H9 (cell line): ENCODE measurements at regions not wholly inside any gene's neighbourhood (a gene's known extent, or its start where the extent isn't known, plus 50 kb on each side); places are given as distances from the start of the nearest gene placed in this dataset.

Source experiments
- DNase-seq: peaks from one replicate; pipeline ENCODE4 v3.0.0-alpha.2; 2017
- H2AFZ ChIP-seq: one replicate; pipeline ENCODE4 v1.6.1; 2013; ENCODE audit warnings: mild to moderate bottlenecking, low read length, control low read depth, moderate library complexity
- H2AK5ac ChIP-seq: 2 replicates; pipeline ENCODE4 v1.6.1; 2013; ENCODE audit warnings: low read length, control low read depth, mixed read lengths; ENCODE audit not compliant: insufficient read length
- H2BK120ac ChIP-seq: one replicate; pipeline ENCODE4 v1.6.1; 2013; ENCODE audit warnings: low read depth, mild to moderate bottlenecking, low read length, control low read depth, inconsistent platforms; ENCODE audit not compliant: poor library complexity, severe bottlenecking
- H2BK12ac ChIP-seq: 2 replicates; pipeline ENCODE4 v1.6.1; 2013; ENCODE audit warnings: low read length, control low read depth, mixed read lengths, low read depth; ENCODE audit not compliant: insufficient read length
- H2BK15ac ChIP-seq: 2 replicates; pipeline ENCODE4 v1.6.1; 2013; ENCODE audit warnings: low read depth, low read length, control low read depth
- H2BK20ac ChIP-seq: one replicate; pipeline ENCODE4 v1.6.1; 2013; ENCODE audit warnings: low read depth, mild to moderate bottlenecking, low read length, control low read depth, inconsistent platforms; ENCODE audit not compliant: poor library complexity, severe bottlenecking
- H2BK5ac ChIP-seq: 2 replicates; pipeline ENCODE4 v1.6.1; 2013; ENCODE audit warnings: low read length, control low read depth, mixed read lengths; ENCODE audit not compliant: insufficient read length
- H3K14ac ChIP-seq: 2 replicates; pipeline ENCODE4 v1.6.1; 2013; ENCODE audit warnings: low read length, control low read depth; ENCODE audit not compliant: insufficient read depth
- H3K18ac ChIP-seq: 2 replicates; pipeline ENCODE4 v1.6.1; 2013; ENCODE audit warnings: low read depth, mild to moderate bottlenecking, mixed read lengths, low read length, control low read depth; ENCODE audit not compliant: insufficient read length
- H3K23ac ChIP-seq: 2 replicates; pipeline ENCODE4 v1.6.1; 2013; ENCODE audit warnings: low read length, control low read depth, mixed read lengths, low read depth; ENCODE audit not compliant: insufficient read length
- H3K23me2 ChIP-seq: 2 replicates; pipeline ENCODE4 v1.6.1; 2013; ENCODE audit warnings: low read depth, mild to moderate bottlenecking, mixed read lengths, low read length, control low read depth; ENCODE audit not compliant: insufficient read length, poor library complexity, severe bottlenecking
- H3K27ac ChIP-seq: 2 replicates; pipeline ENCODE4 v1.5.1; 2013; ENCODE audit warnings: low read length, control low read depth, mixed read lengths, low read depth; ENCODE audit not compliant: insufficient read length
- H3K27me3 ChIP-seq: 2 replicates; pipeline ENCODE4 v1.6.1; 2013; ENCODE audit warnings: low read length, control low read depth, inconsistent platforms; ENCODE audit not compliant: insufficient read depth
- H3K4ac ChIP-seq: 2 replicates; pipeline ENCODE4 v1.6.1; 2013; ENCODE audit warnings: low read depth, mild to moderate bottlenecking, control low read depth, inconsistent platforms, low read length, moderate library complexity
- H3K4me1 ChIP-seq: 2 replicates; pipeline ENCODE4 v1.6.1; 2013; ENCODE audit warnings: low read length, control low read depth, inconsistent platforms; ENCODE audit not compliant: insufficient read depth
- H3K4me2 ChIP-seq: 2 replicates; pipeline ENCODE4 v1.6.1; 2013; ENCODE audit warnings: low read length, control low read depth, mixed read lengths; ENCODE audit not compliant: insufficient read length, insufficient read depth
- H3K56ac ChIP-seq: 2 replicates; pipeline ENCODE4 v1.6.1; 2013; ENCODE audit warnings: low read depth, mild to moderate bottlenecking, mixed read lengths, low read length, control low read depth; ENCODE audit not compliant: insufficient read length
- H3K79me1 ChIP-seq: 2 replicates; pipeline ENCODE4 v1.6.1; 2013; ENCODE audit warnings: low read depth, mild to moderate bottlenecking, moderate library complexity, low read length, control low read depth, inconsistent platforms; ENCODE audit not compliant: insufficient read depth, poor library complexity, severe bottlenecking
- H3K79me2 ChIP-seq: 2 replicates; pipeline ENCODE4 v1.6.1; 2013; ENCODE audit warnings: low read length, control low read depth, inconsistent platforms; ENCODE audit not compliant: insufficient read depth
- H3K9ac ChIP-seq: 2 replicates; pipeline ENCODE4 v1.6.1; 2013; ENCODE audit warnings: low read length, control low read depth, mixed read lengths; ENCODE audit not compliant: insufficient read length; ENCODE audit errors: extremely low read depth
- H3K9me3 ChIP-seq: one replicate; pipeline ENCODE4 v1.6.1; 2013; ENCODE audit warnings: low read depth, low read length, inconsistent platforms; ENCODE audit not compliant: control insufficient read depth
- H3T11ph ChIP-seq: one replicate; pipeline ENCODE4 v1.6.1; 2013; ENCODE audit warnings: mild to moderate bottlenecking, low read length, control low read depth, inconsistent platforms
- H4K20me1 ChIP-seq: one replicate; pipeline ENCODE4 v1.6.1; 2013; ENCODE audit not compliant: control insufficient read depth, insufficient read length, insufficient read depth
- H4K5ac ChIP-seq: 2 replicates; pipeline ENCODE4 v1.6.1; 2013; ENCODE audit warnings: low read depth, mild to moderate bottlenecking, mixed read lengths, low read length, control low read depth; ENCODE audit not compliant: insufficient read length
- H4K8ac ChIP-seq: replicated peaks from 2 replicates; pipeline ENCODE4 v1.6.1; 2013; ENCODE audit warnings: low read length, control low read depth, mixed read lengths, low read depth; ENCODE audit not compliant: insufficient read length
- H4K91ac ChIP-seq: 2 replicates; pipeline ENCODE4 v1.6.1; 2013; ENCODE audit warnings: low read depth, mild to moderate bottlenecking, moderate library complexity, mixed read lengths, low read length, control low read depth; ENCODE audit not compliant: insufficient read length
- H3K27ac Mint-ChIP-seq, 3 experiments: 2 replicates in 2 of 3; 3 replicates in 1 of 3; pipeline ENCODE4 v1.8.0; 2020 to 2021; ENCODE audit warnings: mixed read lengths in 3 of 3, mild to moderate bottlenecking in 1 of 3, moderate library complexity in 1 of 3
- H3K27me3 Mint-ChIP-seq: 2 replicates; pipeline ENCODE4 v1.8.0; 2021; ENCODE audit warnings: low read depth, mild to moderate bottlenecking, moderate library complexity, mixed read lengths
- H3K36me3 Mint-ChIP-seq, 3 experiments: 2 replicates in 2 of 3; 3 replicates in 1 of 3; pipeline ENCODE4 v1.8.0; 2020 to 2021; ENCODE audit warnings: low read depth in 3 of 3, mixed read lengths in 3 of 3; ENCODE audit not compliant: insufficient read depth in 1 of 3
- H3K4me1 Mint-ChIP-seq, 2 experiments: 2 replicates each; pipeline ENCODE4 v1.8.0; 2020; ENCODE audit warnings: mixed read lengths in 2 of 2
- H3K4me3 Mint-ChIP-seq, 2 experiments: 2 replicates in 1 of 2; 3 replicates in 1 of 2; pipeline ENCODE4 v1.8.0; 2020 to 2021; ENCODE audit warnings: mild to moderate bottlenecking in 2 of 2, mixed read lengths in 2 of 2, moderate library complexity in 1 of 2
- H3K9me3 Mint-ChIP-seq, 2 experiments: 2 replicates in 1 of 2; 3 replicates in 1 of 2; pipeline ENCODE4 v1.8.0; 2020; ENCODE audit warnings: mild to moderate bottlenecking in 2 of 2, mixed read lengths in 2 of 2, moderate library complexity in 1 of 2
- CTCF ChIP-seq: fragments of 200-600 bp; sonication (generic); conservative IDR thresholded peaks from 3 replicates; pipeline ENCODE4 v1.8.0; 2021; ENCODE audit warnings: antibody characterized with exemption, mild to moderate bottlenecking
- WGBS: extraction: QIAGEN DNeasy Blood & Tissue Kit; methylation state at CpG from one replicate; pipeline ENCODE4 v1.1.7; 2013; ENCODE audit warnings: missing lambda C conversion rate, low lambda C conversion rate, mixed read lengths; ENCODE audit not compliant: insufficient read length; ENCODE audit errors: extremely low coverage; 5-methylcytosine and 5-hydroxymethylcytosine counted together

GRCh38 chr2:41111836-41112627 is 660.1 kb upstream of the SLC8A1 start:
- no peak overlapping the region for H4K8ac ChIP-seq
- H3K79me2 ChIP-seq: no peaks in the 10 kb centered on the region
- no peaks in the 10 kb centered on the region for H3K4me1 Mint-ChIP-seq
- no peak overlapping the region for H2BK120ac ChIP-seq
- no peak overlapping the region for H3K9ac ChIP-seq
- H3K27ac ChIP-seq: no peak overlapping the region
- no peaks in the 10 kb centered on the region for H3K23me2 ChIP-seq
- H4K5ac ChIP-seq: no peak overlapping the region
- no peak overlapping the region for H3K56ac ChIP-seq
- no peak overlapping the region for H2BK5ac ChIP-seq
- no peak overlapping the region for H3K14ac ChIP-seq
- no peak overlapping the region for H3K4me3 Mint-ChIP-seq
- no peak overlapping the region for H3K4me2 ChIP-seq
- H3K79me1 ChIP-seq: no peaks in the 10 kb centered on the region
- no peak overlapping the region for H3K23ac ChIP-seq
- no peaks in the 10 kb centered on the region for H4K20me1 ChIP-seq
- no peak overlapping the region for H3K4ac ChIP-seq
- H4K91ac ChIP-seq: no peak overlapping the region
- no peak overlapping the region for H2BK15ac ChIP-seq
- TF ChIP-seq CTCF: no peak
- H2AK5ac ChIP-seq: no peak overlapping the region
- peaks cover 0 to 10% (median 2%) of the 10 kb centered on the region in 3 experiments; a peak in 4 of 7 replicates for H3K36me3 Mint-ChIP-seq
- H3K27me3 Mint-ChIP-seq: no peaks in the 10 kb centered on the region
- H2AFZ ChIP-seq: no peak overlapping the region
- no peak overlapping the region for H2BK20ac ChIP-seq
- no peak overlapping the region for H3T11ph ChIP-seq
- no peak overlapping the region for H3K18ac ChIP-seq
- H3K4me1 ChIP-seq: no peaks in the 10 kb centered on the region
- no CpG with 5 or more reads among the region's 5 CpGs for WGBS
- no peak overlapping the region; a peak in 1 of 7 replicates for H3K27ac Mint-ChIP-seq
- DNase-seq: no peak
- peaks cover 3 to 11% of the 10 kb centered on the region in 2 experiments; a peak in 4 of 5 replicates for H3K9me3 Mint-ChIP-seq
- no peaks in the 10 kb centered on the region for H3K27me3 ChIP-seq
- H3K9me3 ChIP-seq: no peaks in the 10 kb centered on the region
- H2BK12ac ChIP-seq: no peak overlapping the region
